H1 (cell line): ENCODE measurements at regions not wholly inside any gene's neighbourhood (a gene's known extent, or its start where the extent isn't known, plus 50 kb on each side); places are given as distances from the start of the nearest gene placed in this dataset.

ENCODE experiments used
- CTCF ChIA-PET: fragments of 300-600 bp; sonication (Branson Sonifier 250); formaldehyde crosslinking; loops from one replicate; lab custom pipeline; 2021; ENCODE audit not compliant: partially characterized antibody; lab: Charles Lee
- POLR2A ChIA-PET: fragments of 300-600 bp; sonication (Branson Sonifier 250); formaldehyde crosslinking; loops from one replicate; lab custom pipeline; 2021; ENCODE audit warnings: inconsistent platforms; ENCODE audit not compliant: partially characterized antibody; lab: Charles Lee
- DNase-seq, 2 experiments: peaks; one replicate each; pipeline versions ENCODE4 v3.0.0 to v3.0.0-alpha.2; 2010 to 2022; ENCODE audit warnings: low spot score in 2 of 2, low read depth in 1 of 2, mixed read lengths in 1 of 2
- FAIRE-seq: peaks from 2 replicates; lab custom pipeline; 2011; peaks lifted over from hg19 to GRCh38; lab: Jason Lieb, UNC
- H2AFZ ChIP-seq: 2 replicates; pipeline ENCODE4 v1.8.1; 2012; ENCODE audit warnings: low read length, inconsistent platforms
- H2AK5ac ChIP-seq: 2 replicates; pipeline ENCODE4 v1.6.1; 2013; ENCODE audit warnings: low read depth, low read length
- H2BK120ac ChIP-seq: replicated peaks from 2 replicates; pipeline ENCODE3; 2013; ENCODE audit warnings: low read depth, low read length, inconsistent platforms
- H2BK12ac ChIP-seq: 2 replicates; pipeline ENCODE4 v1.6.1; 2013; ENCODE audit warnings: low read depth, low read length
- H2BK15ac ChIP-seq: 2 replicates; pipeline ENCODE4 v1.6.1; 2013; ENCODE audit warnings: low read length
- H2BK20ac ChIP-seq: 2 replicates; pipeline ENCODE4 v1.6.1; 2013; ENCODE audit warnings: low read length
- H2BK5ac ChIP-seq: 2 replicates; pipeline ENCODE4 v1.6.1; 2013; ENCODE audit warnings: low read depth, low read length
- H3K14ac ChIP-seq: 2 replicates; pipeline ENCODE4 v1.6.1; 2013; ENCODE audit warnings: inconsistent platforms; ENCODE audit not compliant: insufficient read length
- H3K18ac ChIP-seq: 2 replicates; pipeline ENCODE4 v1.6.1; 2013; ENCODE audit warnings: low read length; ENCODE audit errors: extremely low read depth
- H3K23ac ChIP-seq: 2 replicates; pipeline ENCODE4 v1.6.1; 2013; ENCODE audit warnings: inconsistent platforms; ENCODE audit not compliant: insufficient read length
- H3K23me2 ChIP-seq: 2 replicates; pipeline ENCODE4 v1.6.1; 2013; ENCODE audit warnings: low read depth, low read length
- H3K27ac ChIP-seq: 2 replicates; pipeline ENCODE4 v1.6.1; 2011; ENCODE audit warnings: low read depth, low read length, inconsistent platforms
- H3K27me3 ChIP-seq, 4 experiments: replicated peaks in 1 of 4; 1 replicate in 1 of 4; 2 replicates in 3 of 4; pipeline versions ENCODE4 v1.6.1 to v1.8.1; 2011 to 2013; ENCODE audit warnings: low read length in 3 of 4, mild to moderate bottlenecking in 3 of 4, inconsistent platforms in 2 of 4, mixed read lengths in 2 of 4, moderate library complexity in 1 of 4; ENCODE audit not compliant: control insufficient read depth in 3 of 4, insufficient read depth in 3 of 4; ENCODE audit errors: extremely low read depth in 1 of 4
- H3K36me3 ChIP-seq, 4 experiments: 2 replicates each; pipeline versions ENCODE4 v1.6.1 to v1.8.1; 2011 to 2013; ENCODE audit warnings: mild to moderate bottlenecking in 4 of 4, low read length in 3 of 4, moderate library complexity in 2 of 4, control low read depth in 1 of 4, inconsistent platforms in 1 of 4; ENCODE audit not compliant: insufficient read depth in 4 of 4, control insufficient read depth in 2 of 4
- H3K4ac ChIP-seq: replicated peaks from 2 replicates; pipeline ENCODE3; 2013; ENCODE audit warnings: low read length, low read depth, mixed read lengths, inconsistent platforms; ENCODE audit not compliant: insufficient read length
- H3K4me1 ChIP-seq, 4 experiments: replicated peaks in 1 of 4; 1 replicate in 1 of 4; 2 replicates in 3 of 4; pipeline versions ENCODE4 v1.6.1 to v1.8.1; 2011 to 2013; ENCODE audit warnings: low read length in 3 of 4, inconsistent platforms in 2 of 4, mixed read lengths in 1 of 4; ENCODE audit not compliant: insufficient read depth in 4 of 4, control insufficient read depth in 3 of 4
- H3K4me2 ChIP-seq, 2 experiments: 2 replicates each; pipeline versions ENCODE4 v1.6.1 to v1.8.1; 2011 to 2013; ENCODE audit warnings: low read depth in 2 of 2, low read length in 2 of 2, control low read depth in 1 of 2, inconsistent platforms in 1 of 2, mild to moderate bottlenecking in 1 of 2; ENCODE audit not compliant: insufficient read depth in 1 of 2
- H3K4me3 ChIP-seq, 4 experiments: fragments of 200-600, 300-600 bp in 1 of 4; sonication (generic), shearing (Covaris generic), sonication (Bioruptor Twin) in 1 of 4; 2 replicates each; pipeline versions ENCODE4 v1.5.1 to v1.8.1; 2011 to 2016; ENCODE audit warnings: low read length in 4 of 4, low read depth in 3 of 4, control low read depth in 2 of 4, inconsistent platforms in 2 of 4, mild to moderate bottlenecking in 2 of 4, mixed read lengths in 1 of 4, moderate library complexity in 1 of 4; ENCODE audit not compliant: insufficient read depth in 2 of 4; ENCODE audit errors: extremely low read depth in 1 of 4
- H3K56ac ChIP-seq: replicated peaks from 2 replicates; pipeline ENCODE3; 2013; ENCODE audit warnings: low read depth, mild to moderate bottlenecking, mixed read lengths, low read length, inconsistent platforms; ENCODE audit not compliant: insufficient read length
- H3K79me1 ChIP-seq: 2 replicates; pipeline ENCODE4 v1.6.1; 2013; ENCODE audit warnings: low read depth, low read length, control low read depth
- H3K79me2 ChIP-seq, 2 experiments: 2 replicates each; pipeline versions ENCODE4 v1.6.1 to v1.8.1; 2012 to 2013; ENCODE audit warnings: low read length in 2 of 2, mild to moderate bottlenecking in 2 of 2, inconsistent platforms in 1 of 2; ENCODE audit not compliant: insufficient read depth in 2 of 2, control insufficient read depth in 1 of 2
- H3K9ac ChIP-seq, 4 experiments: replicated peaks in 1 of 4; 1 replicate in 1 of 4; 2 replicates in 3 of 4; pipeline versions ENCODE4 v1.6.1 to v1.8.1; 2011 to 2013; ENCODE audit warnings: low read depth in 3 of 4, low read length in 3 of 4, control low read depth in 2 of 4, mild to moderate bottlenecking in 2 of 4, moderate library complexity in 2 of 4, inconsistent platforms in 1 of 4; ENCODE audit errors: extremely low read depth in 1 of 4
- H3K9me3 ChIP-seq, 2 experiments: 2 replicates each; pipeline versions ENCODE4 v1.6.1 to v1.8.1; 2012 to 2013; ENCODE audit warnings: mild to moderate bottlenecking in 2 of 2, moderate library complexity in 2 of 2, control low read depth in 1 of 2, inconsistent platforms in 1 of 2, low read depth in 1 of 2, low read length in 1 of 2, mixed read lengths in 1 of 2; ENCODE audit not compliant: insufficient read depth in 2 of 2
- H4K20me1 ChIP-seq, 2 experiments: replicated peaks in 1 of 2; 2 replicates each; pipeline versions ENCODE3 to v1.8.1; 2011 to 2013; ENCODE audit warnings: inconsistent platforms in 2 of 2, low read length in 2 of 2, mild to moderate bottlenecking in 1 of 2; ENCODE audit not compliant: insufficient read depth in 2 of 2, control insufficient read depth in 1 of 2
- H4K5ac ChIP-seq: 2 replicates; pipeline ENCODE4 v1.6.1; 2013; ENCODE audit warnings: low read length, low read depth, mixed read lengths, inconsistent platforms; ENCODE audit not compliant: insufficient read length
- H4K8ac ChIP-seq: 2 replicates; pipeline ENCODE4 v1.8.0; 2013; ENCODE audit warnings: mild to moderate bottlenecking, moderate library complexity, low read length, inconsistent platforms; ENCODE audit not compliant: insufficient read depth; ENCODE audit errors: extremely low read depth
- H4K91ac ChIP-seq: replicated peaks from 2 replicates; pipeline ENCODE3; 2013; ENCODE audit warnings: low read length, mixed read lengths, inconsistent platforms; ENCODE audit not compliant: insufficient read length
- CEBPB ChIP-seq: IDR thresholded peaks from 2 replicates; pipeline ENCODE4 v1.6.1; 2012; ENCODE audit warnings: low read depth, low read length
- CTCF ChIP-seq, 3 experiments: IDR thresholded peaks; 1 replicate in 2 of 3; 2 replicates in 1 of 3; pipeline versions ENCODE4 v1.5.1 to v1.6.1; 2011; ENCODE audit warnings: low read length in 3 of 3, mild to moderate bottlenecking in 3 of 3, inconsistent platforms in 2 of 3, low read depth in 1 of 3, moderate library complexity in 1 of 3; ENCODE audit not compliant: insufficient read depth in 1 of 3; ENCODE audit errors: control extremely low read depth in 1 of 3
- EP300 ChIP-seq, 2 experiments: IDR thresholded peaks; 1 replicate in 1 of 2; 2 replicates in 1 of 2; pipeline ENCODE4 v1.6.1; 2011 to 2012; ENCODE audit warnings: low read depth in 2 of 2, low read length in 2 of 2, mild to moderate bottlenecking in 2 of 2, borderline replicate concordance in 1 of 2, inconsistent platforms in 1 of 2, moderate library complexity in 1 of 2
- EZH2 ChIP-seq: fragments of 200-600 bp; sonication (generic); IDR thresholded peaks from 2 replicates; pipeline ENCODE4 v1.7.1; 2012; ENCODE audit warnings: low read depth, mild to moderate bottlenecking, moderate library complexity, low read length, inconsistent platforms; ENCODE audit not compliant: severe bottlenecking
- MAFK ChIP-seq: IDR thresholded peaks from 2 replicates; pipeline ENCODE4 v1.6.1; 2012; ENCODE audit warnings: low read depth, mild to moderate bottlenecking, improper control_type of control experiment, low read length
- NRF1 ChIP-seq: IDR thresholded peaks from 2 replicates; pipeline ENCODE4 v1.6.1; 2011; ENCODE audit warnings: mild to moderate bottlenecking, low read depth, low read length, improper control_type of control experiment
- POLR2A ChIP-seq, 2 experiments: IDR thresholded peaks; 1 replicate in 1 of 2; 2 replicates in 1 of 2; pipeline ENCODE4 v1.6.1; 2011; ENCODE audit warnings: low read depth in 2 of 2, low read length in 2 of 2, mild to moderate bottlenecking in 2 of 2; ENCODE audit errors: control extremely low read depth in 1 of 2
- POLR2AphosphoS5 ChIP-seq: IDR thresholded peaks from 2 replicates; pipeline ENCODE4 v1.6.1; 2011; ENCODE audit warnings: low read depth, low read length
- SIX5 ChIP-seq: IDR thresholded peaks from 2 replicates; pipeline ENCODE4 v1.6.1; 2011; ENCODE audit warnings: mild to moderate bottlenecking, low read depth, low read length
- SP2 ChIP-seq: IDR thresholded peaks from 2 replicates; pipeline ENCODE4 v1.6.1; 2012; ENCODE audit warnings: mild to moderate bottlenecking, low read length, inconsistent platforms
- TEAD4 ChIP-seq: IDR thresholded peaks from 2 replicates; pipeline ENCODE4 v1.6.1; 2012; ENCODE audit warnings: low read depth, low read length, inconsistent platforms, mixed read lengths
- WGBS, 2 experiments: shearing (Covaris generic) in 1 of 2; methylation state at CpG; one replicate each; pipeline versions ENCODE4 v1.1.6 to v1.1.7; 2013 to 2015; ENCODE audit warnings: low lambda C conversion rate in 2 of 2, mixed read lengths in 2 of 2, inconsistent platforms in 1 of 2, low coverage in 1 of 2, missing lambda C conversion rate in 1 of 2; ENCODE audit not compliant: insufficient replicate concordance in 2 of 2, insufficient coverage in 1 of 2, insufficient read length in 1 of 2; ENCODE audit errors: extremely low coverage in 1 of 2, missing lambda C conversion rate in 1 of 2; 5-methylcytosine and 5-hydroxymethylcytosine counted together

- 100% methylated on average over 4 of the region's 4 CpGs; no CpG with 5 or more reads in 1 of the 2 experiments for WGBS, 2 experiments
- no peak for DNase-seq
- CTCF ChIA-PET: no interaction called here
These were observed 599.1 kb downstream of the NYAP2 start for GRCh38 chr2:225998653-225999052.

More at GRCh38 chr2:225998653-225999052, 599.1 kb downstream of the NYAP2 start:
- Histone ChIP-seq H3K79me1 (no peaks in the 10 kb centered on the region), H2BK15ac (no peak overlapping the region), H3K4ac (no peak overlapping the region), H3K9ac (no peak overlapping the region), H3K14ac (no peak overlapping the region), H2BK12ac (no peak overlapping the region), H2BK5ac (no peak overlapping the region), H3K18ac (no peak overlapping the region), H3K23me2 (no peaks in the 10 kb centered on the region), H3K36me3 (no peaks in the 10 kb centered on the region), H4K8ac (no peak overlapping the region), H2BK20ac (no peak overlapping the region), H2AK5ac (no peak overlapping the region), H3K4me2 (no peak overlapping the region), H4K91ac (no peak overlapping the region), H4K20me1 (no peaks in the 10 kb centered on the region), H3K79me2 (no peaks in the 10 kb centered on the region), H2BK120ac (no peak overlapping the region), H3K9me3 (no peaks in the 10 kb centered on the region), H3K27me3 (no peaks in the 10 kb centered on the region), H2AFZ (no peak overlapping the region), H3K4me3 (no peak overlapping the region), H3K56ac (no peak overlapping the region), H3K4me1 (no peaks in the 10 kb centered on the region), H3K23ac (no peak overlapping the region), H4K5ac (no peak overlapping the region), H3K27ac (no peak overlapping the region)
- POLR2A ChIA-PET: no interaction called here
- TF ChIP-seq CEBPB (no peak), EP300 (IDR thresholded peaks at IDR 0.05; ENCODE audit: borderline replicate concordance in 1 of 2, low read depth in 2 of 2, low read length in 2 of 2) (no peak), EZH2 (no peak), NRF1 (no peak), POLR2AphosphoS5 (no peak), CTCF (IDR thresholded peaks at IDR 0.05; ENCODE audit: control extremely low read depth in 1 of 3, insufficient read depth in 1 of 3, low read depth in 1 of 3, low read length in 3 of 3) (no peak), POLR2A (IDR thresholded peaks at IDR 0.05; ENCODE audit: control extremely low read depth in 1 of 2, low read depth in 2 of 2, low read length in 2 of 2) (no peak), MAFK (no peak), TEAD4 (no peak), SP2 (no peak), SIX5 (no peak)
- no peak for FAIRE-seq
